ENCODE measurements at regions not wholly inside any gene's neighbourhood (a gene's known extent, or its start where the extent isn't known, plus 50 kb on each side); places are given as distances from the start of the nearest gene placed in this dataset.

DNA sequence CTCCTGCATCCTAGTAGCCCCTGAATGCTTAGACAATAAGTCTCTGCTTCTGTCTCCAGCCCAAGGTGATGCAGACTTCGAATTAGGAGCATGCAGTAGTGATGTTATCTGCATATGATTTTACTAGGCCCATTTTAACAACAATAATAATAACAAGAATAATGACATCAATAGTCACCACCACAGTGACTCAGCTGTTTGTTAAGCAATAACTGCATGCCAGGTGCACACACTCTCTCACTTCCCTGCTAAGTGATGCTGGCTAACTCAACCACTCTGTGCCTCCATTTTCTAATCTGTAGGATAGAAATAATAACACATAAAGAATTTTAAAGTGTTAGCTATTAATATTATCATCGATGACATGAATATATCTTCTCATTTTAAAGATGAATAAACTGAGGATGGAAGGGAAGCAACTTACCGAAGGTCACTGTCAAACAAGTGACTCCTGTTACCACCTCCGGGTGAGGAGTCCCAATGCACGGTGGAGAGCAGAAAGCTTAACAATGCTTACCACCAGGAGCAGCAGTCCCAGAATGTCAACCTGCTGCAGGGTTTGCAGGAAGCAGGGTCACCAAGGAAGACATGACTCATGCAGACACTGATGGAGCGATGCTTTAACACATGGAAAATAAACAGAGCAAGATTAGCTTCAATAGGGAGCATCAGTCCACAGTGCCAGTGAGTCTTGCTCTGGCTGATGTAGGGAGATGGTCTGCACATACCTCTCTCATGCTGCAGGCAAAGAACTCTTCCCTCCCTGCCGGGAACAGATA is 290.2 kb downstream of the SPATA17 start:
- TF ChIP-seq, protein P1, sequence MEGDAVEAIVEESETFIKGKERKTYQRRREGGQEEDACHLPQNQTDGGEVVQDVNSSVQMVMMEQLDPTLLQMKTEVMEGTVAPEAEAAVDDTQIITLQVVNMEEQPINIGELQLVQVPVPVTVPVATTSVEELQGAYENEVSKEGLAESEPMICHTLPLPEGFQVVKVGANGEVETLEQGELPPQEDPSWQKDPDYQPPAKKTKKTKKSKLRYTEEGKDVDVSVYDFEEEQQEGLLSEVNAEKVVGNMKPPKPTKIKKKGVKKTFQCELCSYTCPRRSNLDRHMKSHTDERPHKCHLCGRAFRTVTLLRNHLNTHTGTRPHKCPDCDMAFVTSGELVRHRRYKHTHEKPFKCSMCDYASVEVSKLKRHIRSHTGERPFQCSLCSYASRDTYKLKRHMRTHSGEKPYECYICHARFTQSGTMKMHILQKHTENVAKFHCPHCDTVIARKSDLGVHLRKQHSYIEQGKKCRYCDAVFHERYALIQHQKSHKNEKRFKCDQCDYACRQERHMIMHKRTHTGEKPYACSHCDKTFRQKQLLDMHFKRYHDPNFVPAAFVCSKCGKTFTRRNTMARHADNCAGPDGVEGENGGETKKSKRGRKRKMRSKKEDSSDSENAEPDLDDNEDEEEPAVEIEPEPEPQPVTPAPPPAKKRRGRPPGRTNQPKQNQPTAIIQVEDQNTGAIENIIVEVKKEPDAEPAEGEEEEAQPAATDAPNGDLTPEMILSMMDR (IDR thresholded peaks at IDR 0.05) = no peak

DNA sequence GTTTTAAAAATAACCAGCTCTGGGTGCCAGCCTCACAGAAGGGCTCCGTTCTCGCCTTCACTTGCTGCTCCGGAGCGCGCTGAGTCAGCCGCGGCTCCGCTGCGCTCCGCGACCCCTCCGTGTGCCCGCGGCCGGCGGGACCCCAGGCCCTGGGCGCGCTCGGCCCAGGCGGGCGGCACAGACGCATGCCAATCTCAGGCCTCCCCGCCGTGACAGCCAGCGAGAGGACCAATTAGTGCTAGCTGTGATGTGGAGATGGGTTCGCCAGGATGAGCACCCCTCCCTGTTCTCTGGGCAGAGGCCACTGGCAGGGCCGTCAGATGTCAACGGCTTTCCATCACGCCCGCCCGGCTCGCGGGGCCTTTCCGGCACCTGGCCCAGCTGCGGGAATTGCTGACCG is 293.8 kb downstream of the SPATA17 start:
- TF ChIP-seq, protein P1 (IDR thresholded peaks at IDR 0.05) = no peak

DNA sequence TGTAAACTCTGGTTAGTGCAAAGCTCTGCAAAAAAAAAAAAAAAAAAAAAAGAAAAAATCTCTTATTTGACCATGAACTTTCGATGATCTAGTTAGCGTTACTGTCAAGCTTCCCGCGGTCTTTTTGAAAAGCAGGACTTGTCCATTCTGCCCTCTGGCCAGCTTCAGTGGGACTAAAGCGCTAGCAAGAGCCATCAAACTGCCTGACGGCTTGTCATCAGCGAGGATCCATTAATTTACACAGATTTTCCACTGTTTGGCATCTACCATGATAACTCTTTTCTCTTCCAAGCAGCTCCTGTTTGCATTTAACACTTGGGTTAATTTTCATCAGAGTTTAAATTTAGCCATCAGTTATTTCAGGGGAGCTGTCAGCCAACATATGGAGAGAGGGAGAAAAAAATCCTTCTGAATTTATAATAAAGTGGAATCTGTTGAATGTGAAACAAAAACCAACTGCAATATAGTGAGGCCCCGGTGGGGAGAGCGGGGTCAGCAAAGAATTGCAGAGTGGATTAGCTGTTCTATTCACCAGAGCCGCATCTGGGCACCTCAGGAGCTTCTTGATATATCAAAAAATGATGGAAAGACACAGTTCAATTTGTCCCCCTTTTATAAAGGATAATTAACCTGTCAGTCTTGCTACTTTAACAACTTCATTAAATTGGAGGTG is 298.2 kb downstream of the SPATA17 start:
- TF ChIP-seq, protein P1 (IDR thresholded peaks at IDR 0.05) = no peak

DNA sequence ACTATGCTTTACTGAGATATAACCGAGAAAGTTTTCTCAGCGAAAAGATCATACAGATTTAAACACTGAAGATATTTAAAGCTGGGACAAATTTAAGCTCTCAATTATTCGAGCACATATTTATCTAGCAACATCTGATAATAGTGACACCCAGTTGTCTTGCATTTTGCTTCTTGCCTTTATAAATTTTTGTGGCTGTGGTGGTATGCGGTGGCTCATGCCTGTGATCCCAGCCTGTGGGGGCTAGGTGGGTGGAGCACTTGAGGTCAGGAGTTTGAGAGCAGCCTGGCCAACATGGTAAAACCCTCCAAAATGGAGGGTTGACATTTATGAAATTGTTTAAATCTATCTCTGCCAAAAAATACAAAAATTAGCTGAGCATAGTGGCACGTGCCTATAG is 312.2 kb downstream of the SPATA17 start:
- TF ChIP-seq, protein P1 (IDR thresholded peaks at IDR 0.05) = no peak

DNA sequence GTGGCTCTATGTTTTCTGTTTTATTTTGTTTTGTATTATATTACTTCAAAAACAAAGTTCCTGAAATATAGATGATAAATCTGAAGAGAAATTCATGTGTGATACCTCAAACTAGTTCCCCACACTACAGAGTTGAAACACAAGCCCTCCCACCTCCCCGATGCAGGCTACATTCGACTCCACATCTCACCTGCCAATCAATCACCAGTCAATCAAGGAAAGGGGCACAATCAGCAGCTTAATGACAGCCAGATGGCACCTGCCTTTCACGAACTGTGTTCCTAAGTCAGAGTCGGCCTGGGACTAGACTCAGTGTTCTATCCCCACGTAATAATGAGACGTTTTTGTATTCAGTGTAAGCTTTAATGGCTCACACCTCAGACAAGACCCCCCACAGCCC is 313.4 kb downstream of the SPATA17 start:
- TF ChIP-seq, protein P1 (IDR thresholded peaks at IDR 0.05) = no peak

DNA sequence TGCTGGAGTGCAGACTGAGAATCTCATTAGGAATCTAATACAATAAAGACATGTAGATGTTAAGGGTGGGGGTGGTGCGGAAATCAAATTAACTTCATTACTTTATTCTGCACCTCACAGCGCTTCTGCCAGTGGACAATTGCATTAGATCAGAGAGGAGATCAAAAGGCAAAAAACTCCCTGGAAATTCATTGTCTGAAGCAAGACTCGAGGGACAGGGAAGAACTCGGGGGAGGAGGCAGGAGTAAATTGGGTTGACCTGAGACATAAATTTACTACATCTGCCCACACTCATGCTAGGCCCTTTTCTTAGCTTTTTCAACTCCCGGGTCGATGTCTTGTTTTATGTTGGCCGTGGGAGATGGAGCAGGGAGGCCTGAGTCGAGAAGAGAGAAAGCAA is 315.4 kb downstream of the SPATA17 start:
- TF ChIP-seq, protein P1 (IDR thresholded peaks at IDR 0.05) = no peak

DNA sequence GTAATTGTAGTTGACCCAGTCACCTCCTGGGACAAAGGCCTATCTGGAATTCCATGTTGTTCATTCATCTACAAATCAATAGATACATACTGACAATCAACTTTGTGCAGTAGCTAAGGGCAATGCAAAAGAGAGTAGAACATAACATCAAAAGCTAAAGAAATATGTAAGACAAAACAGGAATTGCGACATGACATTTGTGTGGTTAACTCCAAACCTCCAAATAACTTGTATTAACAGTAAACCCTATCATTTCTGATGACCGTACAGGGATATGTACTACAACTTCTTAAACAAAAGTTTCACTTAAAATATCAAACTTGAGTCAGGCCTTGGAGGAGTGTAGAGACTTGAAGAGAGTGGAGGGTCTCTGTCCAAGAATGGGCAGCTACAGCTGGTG is 317.6 kb downstream of the SPATA17 start:
- TF ChIP-seq, protein P1 (IDR thresholded peaks at IDR 0.05) = no peak

Data from LNCAP (cell line).